Panc1 (cell line): ENCODE measurements at regions not wholly inside any gene's neighbourhood (a gene's known extent, or its start where the extent isn't known, plus 50 kb on each side); places are given as distances from the start of the nearest gene placed in this dataset.

ENCODE experiments used
- ATAC-seq: fragments of 200-7000 bp; cut with Tn5 transposase; 2 replicates; pipeline ENCODE4 v1.9.1; 2020; ENCODE audit warnings: mild to moderate bottlenecking, moderate library complexity
- BruUV-seq: library from RNA; stranded (reverse); fragments of 400-500 nt; replicated peaks from 2 replicates; lab custom pipeline; 2021; lab: Mats Ljungman, UMichigan
- CTCF ChIA-PET: fragments of 300-600 bp; sonication (Branson Sonifier 250); formaldehyde crosslinking; loops from one replicate; lab custom pipeline; 2022; ENCODE audit warnings: antibody characterized with exemption; lab: Charles Lee
- POLR2A ChIA-PET: fragments of 300-600 bp; sonication (Branson Sonifier 250); formaldehyde crosslinking; loops from one replicate; lab custom pipeline; 2022; ENCODE audit warnings: antibody characterized with exemption; lab: Charles Lee
- DNase-seq: peaks from one replicate; pipeline ENCODE4 v3.0.0-alpha.2; 2010; ENCODE audit warnings: low read depth, low spot score
- H3K27ac ChIP-seq: 2 replicates; pipeline ENCODE4 v1.5.1; 2011; ENCODE audit warnings: mild to moderate bottlenecking, low read length, inconsistent platforms
- H3K27me3 ChIP-seq: fragments of 200-500 bp; sonication (Bioruptor generic); 2 replicates; pipeline ENCODE4 v1.6.0; 2014; ENCODE audit warnings: low read length, inconsistent platforms; ENCODE audit not compliant: control insufficient read depth, insufficient read depth
- H3K36me3 ChIP-seq: fragments of 200-500 bp; sonication (Bioruptor generic); 2 replicates; pipeline ENCODE4 v1.5.1; 2014; ENCODE audit warnings: inconsistent platforms, mild to moderate bottlenecking, low read length, moderate library complexity; ENCODE audit not compliant: control insufficient read depth, insufficient read depth
- H3K4me1 ChIP-seq: 2 replicates; pipeline ENCODE4 v1.5.1; 2011; ENCODE audit warnings: inconsistent platforms, mild to moderate bottlenecking, low read length, moderate library complexity; ENCODE audit not compliant: control insufficient read depth, insufficient read depth
- H3K4me3 ChIP-seq, 2 experiments: 2 replicates each; pipeline ENCODE4 v1.5.1; 2011 to 2012; ENCODE audit warnings: low read depth in 2 of 2, low read length in 2 of 2, mild to moderate bottlenecking in 2 of 2, inconsistent platforms in 1 of 2, moderate library complexity in 1 of 2
- H3K9me3 ChIP-seq: fragments of 200-500 bp; sonication (Bioruptor generic); 2 replicates; pipeline ENCODE4 v1.5.1; 2014; ENCODE audit warnings: low read depth, mild to moderate bottlenecking, inconsistent platforms, low read length, moderate library complexity; ENCODE audit not compliant: control insufficient read depth, insufficient read depth
- POLR2AphosphoS5 ChIP-seq: IDR thresholded peaks from 2 replicates; pipeline ENCODE4 v1.6.1; 2012; ENCODE audit warnings: mild to moderate bottlenecking, low read depth, low read length, moderate library complexity
- REST ChIP-seq, 2 experiments: IDR thresholded peaks; 2 replicates each; pipeline ENCODE4 v1.6.1; 2011 to 2012; ENCODE audit warnings: low read depth in 2 of 2, control low read depth in 1 of 2, low read length in 1 of 2, mild to moderate bottlenecking in 1 of 2, moderate library complexity in 1 of 2; ENCODE audit not compliant: insufficient read depth in 1 of 2
- SIN3A ChIP-seq: IDR thresholded peaks from 2 replicates; pipeline ENCODE4 v1.6.1; 2012; ENCODE audit warnings: low read depth, mild to moderate bottlenecking, low read length, moderate library complexity, borderline replicate concordance; ENCODE audit not compliant: insufficient read depth
- TCF7L2 ChIP-seq: IDR thresholded peaks from 2 replicates; pipeline ENCODE4 v1.6.1; 2011; ENCODE audit warnings: mild to moderate bottlenecking, low read depth, low read length, inconsistent platforms
- in situ Hi-C: cut with HindIII; loops from 2 replicates; pipeline ENCODE4 v1.10.0; 2016; ENCODE audit warnings: low sequenced_read_pairs, low pct_unique_long_range_greater_than_20kb
- intact Hi-C: fragments of 100-400 bp; cut with micrococcal nuclease; formaldehyde crosslinking; loops from one replicate; pipeline ENCODE4 v1.10.0; 2022; ENCODE audit not compliant: unreplicated experiment
- TF ChIP-seq, protein P1 (sequence below): fragments of 450-650 bp; IDR thresholded peaks from 2 replicates; pipeline ENCODE4 v1.5.1; 2017; ENCODE audit warnings: mild to moderate bottlenecking

DNA sequence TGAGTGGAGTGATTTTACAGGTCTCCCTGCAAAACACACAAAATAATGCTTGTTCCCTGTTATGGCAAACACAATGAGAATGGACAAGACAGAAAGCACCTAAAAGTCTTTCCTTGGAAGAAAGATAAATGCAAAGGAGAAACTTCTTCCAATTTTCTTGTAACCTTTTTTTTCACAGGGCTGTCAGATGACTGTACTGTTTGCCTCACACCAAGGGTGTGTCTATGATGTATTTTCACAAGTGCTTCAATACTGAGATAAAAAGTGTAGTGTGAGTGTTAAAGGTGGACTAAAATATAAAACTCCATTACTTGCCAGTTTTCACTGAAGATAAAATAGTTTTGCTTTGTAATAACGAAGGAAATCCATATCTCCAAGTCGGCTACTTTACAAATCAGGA is 194.5 kb downstream of the CENPW start:
- ChIA-PET POLR2A (no interaction called here), CTCF (no interaction called here)
- intact Hi-C loops (no loop called here), in situ Hi-C loops (no loop called here)
- Histone ChIP-seq H3K36me3 (no peaks in the 10 kb centered on the region), H3K27me3 (no peaks in the 10 kb centered on the region), H3K4me1 (no peaks in the 10 kb centered on the region), H3K27ac (no peak overlapping the region), H3K9me3 (no peaks in the 10 kb centered on the region), H3K4me3 (no peak overlapping the region)
- DNase-seq (no peak), ATAC-seq (no peak)
- no TSS peak for BruUV-seq
- TF ChIP-seq POLR2AphosphoS5 (no peak), TCF7L2 (no peak), SIN3A (no peak), REST (IDR thresholded peaks at IDR 0.05; ENCODE audit: insufficient read depth in 1 of 2, low read depth in 2 of 2, low read length in 1 of 2) (no peak)
- TF ChIP-seq, protein P1, sequence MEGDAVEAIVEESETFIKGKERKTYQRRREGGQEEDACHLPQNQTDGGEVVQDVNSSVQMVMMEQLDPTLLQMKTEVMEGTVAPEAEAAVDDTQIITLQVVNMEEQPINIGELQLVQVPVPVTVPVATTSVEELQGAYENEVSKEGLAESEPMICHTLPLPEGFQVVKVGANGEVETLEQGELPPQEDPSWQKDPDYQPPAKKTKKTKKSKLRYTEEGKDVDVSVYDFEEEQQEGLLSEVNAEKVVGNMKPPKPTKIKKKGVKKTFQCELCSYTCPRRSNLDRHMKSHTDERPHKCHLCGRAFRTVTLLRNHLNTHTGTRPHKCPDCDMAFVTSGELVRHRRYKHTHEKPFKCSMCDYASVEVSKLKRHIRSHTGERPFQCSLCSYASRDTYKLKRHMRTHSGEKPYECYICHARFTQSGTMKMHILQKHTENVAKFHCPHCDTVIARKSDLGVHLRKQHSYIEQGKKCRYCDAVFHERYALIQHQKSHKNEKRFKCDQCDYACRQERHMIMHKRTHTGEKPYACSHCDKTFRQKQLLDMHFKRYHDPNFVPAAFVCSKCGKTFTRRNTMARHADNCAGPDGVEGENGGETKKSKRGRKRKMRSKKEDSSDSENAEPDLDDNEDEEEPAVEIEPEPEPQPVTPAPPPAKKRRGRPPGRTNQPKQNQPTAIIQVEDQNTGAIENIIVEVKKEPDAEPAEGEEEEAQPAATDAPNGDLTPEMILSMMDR: no peak

DNA sequence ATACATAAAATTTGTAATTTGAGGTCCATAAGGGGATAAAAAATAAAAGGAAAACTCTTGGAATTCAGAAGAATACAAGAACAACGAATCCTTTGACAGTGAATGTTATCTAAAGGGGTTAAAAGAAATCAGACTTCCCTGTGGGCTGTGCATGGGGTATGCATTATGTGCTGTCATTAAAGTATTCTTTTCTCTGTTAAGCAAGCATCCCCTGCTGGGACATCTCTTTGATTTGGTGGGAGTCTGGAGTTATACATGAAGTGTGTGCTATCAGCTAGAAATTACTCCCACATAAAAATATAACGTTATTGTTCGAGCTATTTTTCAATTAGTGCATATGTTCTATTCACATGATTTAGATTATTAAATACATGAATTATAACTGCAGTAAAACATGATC is 195.2 kb downstream of the CENPW start:
- TF ChIP-seq, protein P1: no peak
- no peak for TF ChIP-seq TCF7L2
- no peak for TF ChIP-seq REST (IDR thresholded peaks at IDR 0.05; ENCODE audit: insufficient read depth in 1 of 2, low read depth in 2 of 2, low read length in 1 of 2)
- no peak for TF ChIP-seq SIN3A
- TF ChIP-seq POLR2AphosphoS5: no peak
- in situ Hi-C loops: no loop called here
- BruUV-seq: no TSS peak
- intact Hi-C loops: no loop called here
- H3K9me3 ChIP-seq: no peaks in the 10 kb centered on the region
- H3K27ac ChIP-seq: no peak overlapping the region
- POLR2A ChIA-PET: no interaction called here
- H3K27me3 ChIP-seq: no peaks in the 10 kb centered on the region
- no peak overlapping the region for H3K4me3 ChIP-seq
- CTCF ChIA-PET: no interaction called here
- no peaks in the 10 kb centered on the region for H3K4me1 ChIP-seq
- H3K36me3 ChIP-seq: no peaks in the 10 kb centered on the region
- DNase-seq: no peak
- no peak for ATAC-seq
